SK-N-SH (cell line): ENCODE measurements at regions not wholly inside any gene's neighbourhood (a gene's known extent, or its start where the extent isn't known, plus 50 kb on each side); places are given as distances from the start of the nearest gene placed in this dataset.

Source experiments
- CTCF ChIA-PET: fragments of 300-600, 350-600 bp; formaldehyde crosslinking; extraction: SDS; loops from one replicate; lab custom pipeline; 2021; lab: Yijun Ruan, JAX
- POLR2A ChIA-PET: fragments of 350-600 bp; sonication (Branson Sonifier 250); formaldehyde crosslinking; extraction: SDS; loops from one replicate; lab custom pipeline; 2020; ENCODE audit warnings: antibody characterized with exemption, inconsistent platforms; lab: Yijun Ruan, JAX
- DNase-seq: peaks from one replicate; pipeline ENCODE4 v3.0.0; 2012
- H2AFZ ChIP-seq: fragments of 200-600 bp; sonication (generic); 2 replicates; pipeline ENCODE4 v1.8.1; 2016; ENCODE audit warnings: antibody characterized with exemption, mild to moderate bottlenecking, low read depth
- H3F3A ChIP-seq: fragments of 200-600 bp; sonication (generic); replicated peaks from 2 replicates; pipeline ENCODE3; 2016; ENCODE audit warnings: antibody characterized with exemption, mild to moderate bottlenecking; ENCODE audit not compliant: insufficient read depth
- H3K27ac ChIP-seq, 2 experiments: fragments of 200-500 bp in 1 of 2; fragments of 200-600 bp in 1 of 2; sonication (Bioruptor generic) in 1 of 2; sonication (generic), shearing (Covaris generic) in 1 of 2; 2 replicates each; pipeline versions ENCODE4 v1.5.1 to v1.6.1; 2014 to 2016; ENCODE audit warnings: low read depth in 2 of 2, inconsistent platforms in 1 of 2, low read length in 1 of 2, mild to moderate bottlenecking in 1 of 2, mixed read lengths in 1 of 2
- H3K27me3 ChIP-seq: fragments of 200-600 bp; sonication (generic), shearing (Covaris generic); 2 replicates; pipeline ENCODE4 v1.6.1; 2016; ENCODE audit warnings: mixed run types; ENCODE audit not compliant: insufficient read depth
- H3K36me3 ChIP-seq, 2 experiments: fragments of 200-500 bp in 1 of 2; fragments of 200-600 bp in 1 of 2; sonication (Bioruptor generic) in 1 of 2; sonication (generic) in 1 of 2; replicated peaks in 1 of 2; 2 replicates each; pipeline versions ENCODE3 to v1.5.1; 2014 to 2016; ENCODE audit warnings: low read length in 1 of 2, mild to moderate bottlenecking in 1 of 2; ENCODE audit not compliant: insufficient read depth in 2 of 2, control insufficient read depth in 1 of 2
- H3K4me1 ChIP-seq, 2 experiments: fragments of 200-500 bp in 1 of 2; fragments of 200-600 bp in 1 of 2; sonication (Bioruptor generic) in 1 of 2; sonication (generic), shearing (Covaris generic) in 1 of 2; 2 replicates each; pipeline versions ENCODE4 v1.5.1 to v1.6.1; 2014 to 2016; ENCODE audit warnings: low read depth in 1 of 2, low read length in 1 of 2, mixed run types in 1 of 2; ENCODE audit not compliant: insufficient read depth in 2 of 2, control insufficient read depth in 1 of 2
- H3K4me2 ChIP-seq: fragments of 200-600 bp; sonication (generic), shearing (Covaris generic); 2 replicates; pipeline ENCODE4 v1.6.1; 2017; ENCODE audit warnings: mixed run types
- H3K4me3 ChIP-seq, 2 experiments: fragments of 200-500 bp in 1 of 2; fragments of 200-600 bp in 1 of 2; sonication (Bioruptor generic) in 1 of 2; sonication (generic), shearing (Covaris generic) in 1 of 2; 2 replicates each; pipeline versions ENCODE4 v1.5.1 to v1.8.1; 2014 to 2016; ENCODE audit warnings: low read depth in 2 of 2, inconsistent platforms in 1 of 2, low read length in 1 of 2, mild to moderate bottlenecking in 1 of 2, mixed read lengths in 1 of 2, moderate library complexity in 1 of 2
- H3K79me2 ChIP-seq: fragments of 200-600 bp; sonication (generic); 2 replicates; pipeline ENCODE4 v1.8.1; 2017; ENCODE audit warnings: mild to moderate bottlenecking; ENCODE audit not compliant: insufficient read depth
- H3K9ac ChIP-seq: fragments of 200-600 bp; sonication (generic); 2 replicates; pipeline ENCODE4 v1.6.1; 2017; ENCODE audit warnings: mixed run types
- H3K9me2 ChIP-seq: fragments of 200-600 bp; sonication (generic); 2 replicates; pipeline ENCODE4 v1.6.1; 2017; ENCODE audit warnings: mixed run types
- H3K9me3 ChIP-seq: fragments of 200-600 bp; sonication (generic); 2 replicates; pipeline ENCODE4 v1.6.1; 2017; ENCODE audit warnings: mixed run types, mild to moderate bottlenecking, moderate library complexity
- H4K20me1 ChIP-seq: fragments of 200-600 bp; sonication (generic); 2 replicates; pipeline ENCODE4 v1.6.1; 2017; ENCODE audit warnings: mild to moderate bottlenecking, mixed run types; ENCODE audit not compliant: insufficient read depth
- CTCF ChIP-seq: fragments of 200-600 bp; sonication (generic); IDR thresholded peaks from 2 replicates; pipeline ENCODE4 v1.6.1; 2017; ENCODE audit warnings: antibody characterized with exemption, mild to moderate bottlenecking, moderate library complexity
- ELF1 ChIP-seq: IDR thresholded peaks from 2 replicates; pipeline ENCODE4 v1.4.0; 2012
- FOXJ3 ChIP-seq: sonication (generic); formaldehyde crosslinking; IDR thresholded peaks from 2 replicates; pipeline ENCODE4 v1.5.1; 2020; ENCODE audit warnings: mild to moderate bottlenecking, missing genetic modification reagents
- IRF3 ChIP-seq: fragments of 150-350 bp; IDR thresholded peaks from 2 replicates; pipeline ENCODE4 v1.6.1; 2016; ENCODE audit warnings: mild to moderate bottlenecking, low read depth, low read length
- MEF2A ChIP-seq: IDR thresholded peaks from 2 replicates; pipeline ENCODE4 v1.4.0; 2012; ENCODE audit warnings: low read depth, borderline replicate concordance
- MXI1 ChIP-seq: IDR thresholded peaks from 2 replicates; pipeline ENCODE4 v1.6.1; 2012; ENCODE audit warnings: mild to moderate bottlenecking, low read depth, low read length, improper control_type of control experiment
- POLR2AphosphoS5 ChIP-seq: IDR thresholded peaks from 2 replicates; pipeline ENCODE4 v1.6.1; 2012; ENCODE audit warnings: low read depth, low read length
- RFX5 ChIP-seq: IDR thresholded peaks from 2 replicates; pipeline ENCODE4 v1.6.1; 2012; ENCODE audit warnings: mild to moderate bottlenecking, improper control_type of control experiment, low read length
- RXRA ChIP-seq: IDR thresholded peaks from 2 replicates; pipeline ENCODE4 v1.4.0; 2012; ENCODE audit warnings: low read depth, mild to moderate bottlenecking, borderline replicate concordance
- SIN3A ChIP-seq: IDR thresholded peaks from 2 replicates; pipeline ENCODE4 v1.6.1; 2012; ENCODE audit warnings: low read depth, mild to moderate bottlenecking, low read length, moderate library complexity, borderline replicate concordance
- SMC3 ChIP-seq: IDR thresholded peaks from 2 replicates; pipeline ENCODE4 v1.6.1; 2012; ENCODE audit warnings: low read depth, low read length, improper control_type of control experiment
- WGBS: methylation state at CpG from one replicate; pipeline ENCODE4 v1.1.6; 2017; ENCODE audit warnings: low lambda C conversion rate; 5-methylcytosine and 5-hydroxymethylcytosine counted together

- POLR2A ChIA-PET: no interaction called here
Observed at GRCh38 chr4:183821076-183821853, 83.8 kb upstream of the STOX2 start.

GRCh38 chr4:183823434-183823833, 81.7 kb upstream of the STOX2 start:
- CTCF ChIA-PET: interaction anchor here (1.3 to 1.4 kb wide), 3 partner anchors 18 to 345 kb away, joined by 5 to 6 read pairs (median 5); no protein-coding TSS in a partner anchor
- no peak overlapping the region for H3K4me3 ChIP-seq
- no peaks in the 10 kb centered on the region for H3K79me2 ChIP-seq
- TF ChIP-seq MEF2A (no peak), SMC3 (no peak), RXRA (no peak), IRF3 (no peak), SIN3A (no peak), ELF1 (no peak), FOXJ3 (CRISPR knock-in tag) (no peak)
- no peaks in the 10 kb centered on the region for H3K9me3 ChIP-seq
- no peak for DNase-seq
- no peaks in the 10 kb centered on the region for H3K36me3 ChIP-seq
- H3K9ac ChIP-seq: no peak overlapping the region
- no peaks in the 10 kb centered on the region for H4K20me1 ChIP-seq
- POLR2A ChIA-PET: no interaction called here
- no peaks in the 10 kb centered on the region for H3K27me3 ChIP-seq
- no peak overlapping the region for H3K4me2 ChIP-seq
- 65% methylated on average over 6 of the region's 7 CpGs for WGBS
- H3K4me1 ChIP-seq: peaks cover 0 to 10% of the 10 kb centered on the region in 2 experiments; a peak in 1 of 4 replicates
- H2AFZ ChIP-seq: no peak overlapping the region
- no peaks in the 10 kb centered on the region for H3K9me2 ChIP-seq
- H3K27ac ChIP-seq: no peak overlapping the region; a peak in 1 of 4 replicates
- H3F3A ChIP-seq: no peaks in the 10 kb centered on the region

More at GRCh38 chr4:183821076-183821853, 83.8 kb upstream of the STOX2 start:
- CTCF ChIA-PET: no interaction called here
- Histone ChIP-seq H3K4me3 (no peak overlapping the region), H3K4me1 (peaks cover 0 to 10% of the 10 kb centered on the region in 2 experiments; a peak in 1 of 4 replicates), H3K9me2 (no peaks in the 10 kb centered on the region), H4K20me1 (no peaks in the 10 kb centered on the region), H3F3A (no peaks in the 10 kb centered on the region), H3K4me2 (no peak overlapping the region), H3K36me3 (no peaks in the 10 kb centered on the region)
- no peak for TF ChIP-seq MXI1
- no peak for TF ChIP-seq CTCF
- TF ChIP-seq RFX5: no peak
- no peak for TF ChIP-seq POLR2AphosphoS5
- no peak for TF ChIP-seq SMC3
- TF ChIP-seq, all 33 proteins: peak for 0
- Histone ChIP-seq H2AFZ (no peak overlapping the region), H3K9me3 (no peaks in the 10 kb centered on the region), H3K79me2 (no peaks in the 10 kb centered on the region), H3K27me3 (no peaks in the 10 kb centered on the region), H3K27ac (no peak overlapping the region), H3K9ac (no peak overlapping the region)
- DNase-seq: no peak
- WGBS: 44% methylated on average over 7 of the region's 10 CpGs
